WTC11 (cell line): ENCODE measurements at regions not wholly inside any gene's neighbourhood (a gene's known extent, or its start where the extent isn't known, plus 50 kb on each side); places are given as distances from the start of the nearest gene placed in this dataset.

ENCODE experiments used
- CREB1 ChIP-seq: sonication (generic); formaldehyde crosslinking; IDR thresholded peaks from 2 replicates; pipeline ENCODE4 v1.8.0; 2023; ENCODE audit warnings: mild to moderate bottlenecking, missing genetic modification reagents
- CREM ChIP-seq: sonication (generic); formaldehyde crosslinking; IDR thresholded peaks from 2 replicates; pipeline ENCODE4 v1.8.1; 2022; ENCODE audit warnings: mild to moderate bottlenecking, missing genetic modification reagents, moderate library complexity
- CTCF ChIP-seq: fragments of 200-600 bp; IDR thresholded peaks from 2 replicates; pipeline ENCODE4 v1.8.0; 2022; ENCODE audit warnings: antibody characterized with exemption
- FOXJ3 ChIP-seq: sonication (generic); formaldehyde crosslinking; IDR thresholded peaks from 2 replicates; pipeline ENCODE4 v1.9.0; 2021; ENCODE audit warnings: missing genetic modification reagents, mild to moderate bottlenecking, borderline replicate concordance
- FOXP1 ChIP-seq: sonication (generic); formaldehyde crosslinking; IDR thresholded peaks from 2 replicates; pipeline ENCODE4 v1.8.0; 2022; ENCODE audit warnings: missing genetic modification reagents, mild to moderate bottlenecking, moderate library complexity, borderline replicate concordance
- NFYB ChIP-seq: sonication (generic); formaldehyde crosslinking; conservative IDR thresholded peaks from 2 replicates; pipeline ENCODE4 v1.8.0; 2022; ENCODE audit warnings: low read depth, missing genetic modification reagents
- TCF7 ChIP-seq: sonication (generic); formaldehyde crosslinking; IDR thresholded peaks from 2 replicates; pipeline ENCODE4 v1.8.0; 2022; ENCODE audit warnings: mild to moderate bottlenecking, low read depth, missing genetic modification reagents, moderate library complexity
- TEAD1 ChIP-seq: sonication (generic); formaldehyde crosslinking; IDR thresholded peaks from 2 replicates; pipeline ENCODE4 v1.8.0; 2022; ENCODE audit warnings: mild to moderate bottlenecking, missing genetic modification reagents
- TF ChIP-seq, protein P1 (sequence below): sonication (generic); formaldehyde crosslinking; IDR thresholded peaks from 2 replicates; pipeline ENCODE4 v1.8.1; 2023; ENCODE audit warnings: mild to moderate bottlenecking, moderate library complexity, missing genetic modification reagents
- TF ChIP-seq, protein P2 (sequence below): fragments of 250-450 bp; sonication (Bioruptor Pico); IDR thresholded peaks from 2 replicates; pipeline ENCODE4 v2.1.2; 2022; ENCODE audit warnings: mild to moderate bottlenecking, moderate library complexity
- TF ChIP-seq, protein P3 (sequence below): fragments of 250-450 bp; sonication (Bioruptor Pico); conservative IDR thresholded peaks from 2 replicates; pipeline ENCODE4 v1.9.0; 2021; ENCODE audit warnings: mild to moderate bottlenecking

DNA sequence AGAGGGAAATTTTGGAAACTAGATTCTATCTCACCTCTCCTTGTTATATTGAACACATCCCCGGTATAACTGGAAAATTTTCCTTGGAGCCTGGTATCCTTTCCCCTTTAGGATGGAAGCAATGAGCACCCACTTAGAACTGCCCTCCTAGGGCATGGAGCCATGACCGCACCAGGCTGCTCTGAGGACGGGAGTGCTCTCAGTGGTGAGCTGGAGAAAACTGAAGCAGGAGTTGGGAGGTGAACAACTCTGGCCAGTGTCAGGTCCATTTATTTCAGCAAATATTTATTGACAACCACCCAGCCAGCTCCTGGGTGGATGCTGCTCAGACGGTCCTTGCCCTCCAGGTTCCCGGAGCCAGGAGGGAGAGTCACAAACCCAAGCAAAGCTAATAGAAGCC, 278.1 kb downstream of the WDR11 start:
- TF ChIP-seq CTCF: no peak
- TF ChIP-seq FOXJ3 (CRISPR knock-in tag): no peak
- no peak for TF ChIP-seq CREM (CRISPR knock-in tag)
- no peak for TF ChIP-seq NFYB (CRISPR knock-in tag)
- TF ChIP-seq, protein P1, sequence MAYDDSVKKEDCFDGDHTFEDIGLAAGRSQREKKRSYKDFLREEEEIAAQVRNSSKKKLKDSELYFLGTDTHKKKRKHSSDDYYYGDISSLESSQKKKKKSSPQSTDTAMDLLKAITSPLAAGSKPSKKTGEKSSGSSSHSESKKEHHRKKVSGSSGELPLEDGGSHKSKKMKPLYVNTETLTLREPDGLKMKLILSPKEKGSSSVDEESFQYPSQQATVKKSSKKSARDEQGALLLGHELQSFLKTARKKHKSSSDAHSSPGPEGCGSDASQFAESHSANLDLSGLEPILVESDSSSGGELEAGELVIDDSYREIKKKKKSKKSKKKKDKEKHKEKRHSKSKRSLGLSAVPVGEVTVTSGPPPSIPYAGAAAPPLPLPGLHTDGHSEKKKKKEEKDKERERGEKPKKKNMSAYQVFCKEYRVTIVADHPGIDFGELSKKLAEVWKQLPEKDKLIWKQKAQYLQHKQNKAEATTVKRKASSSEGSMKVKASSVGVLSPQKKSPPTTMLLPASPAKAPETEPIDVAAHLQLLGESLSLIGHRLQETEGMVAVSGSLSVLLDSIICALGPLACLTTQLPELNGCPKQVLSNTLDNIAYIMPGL (CRISPR knock-in tag): no peak
- TF ChIP-seq, protein P2, sequence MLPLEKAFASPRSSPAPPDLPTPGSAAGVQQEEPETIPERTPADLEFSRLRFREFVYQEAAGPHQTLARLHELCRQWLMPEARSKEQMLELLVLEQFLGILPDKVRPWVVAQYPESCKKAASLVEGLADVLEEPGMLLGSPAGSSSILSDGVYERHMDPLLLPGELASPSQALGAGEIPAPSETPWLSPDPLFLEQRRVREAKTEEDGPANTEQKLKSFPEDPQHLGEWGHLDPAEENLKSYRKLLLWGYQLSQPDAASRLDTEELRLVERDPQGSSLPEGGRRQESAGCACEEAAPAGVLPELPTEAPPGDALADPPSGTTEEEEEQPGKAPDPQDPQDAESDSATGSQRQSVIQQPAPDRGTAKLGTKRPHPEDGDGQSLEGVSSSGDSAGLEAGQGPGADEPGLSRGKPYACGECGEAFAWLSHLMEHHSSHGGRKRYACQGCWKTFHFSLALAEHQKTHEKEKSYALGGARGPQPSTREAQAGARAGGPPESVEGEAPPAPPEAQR: no peak
- no peak for TF ChIP-seq FOXP1 (CRISPR knock-in tag)
- TF ChIP-seq TEAD1 (CRISPR knock-in tag): no peak
- TF ChIP-seq CREB1 (CRISPR knock-in tag): no peak
- TF ChIP-seq TCF7: no peak
- TF ChIP-seq, protein P3, sequence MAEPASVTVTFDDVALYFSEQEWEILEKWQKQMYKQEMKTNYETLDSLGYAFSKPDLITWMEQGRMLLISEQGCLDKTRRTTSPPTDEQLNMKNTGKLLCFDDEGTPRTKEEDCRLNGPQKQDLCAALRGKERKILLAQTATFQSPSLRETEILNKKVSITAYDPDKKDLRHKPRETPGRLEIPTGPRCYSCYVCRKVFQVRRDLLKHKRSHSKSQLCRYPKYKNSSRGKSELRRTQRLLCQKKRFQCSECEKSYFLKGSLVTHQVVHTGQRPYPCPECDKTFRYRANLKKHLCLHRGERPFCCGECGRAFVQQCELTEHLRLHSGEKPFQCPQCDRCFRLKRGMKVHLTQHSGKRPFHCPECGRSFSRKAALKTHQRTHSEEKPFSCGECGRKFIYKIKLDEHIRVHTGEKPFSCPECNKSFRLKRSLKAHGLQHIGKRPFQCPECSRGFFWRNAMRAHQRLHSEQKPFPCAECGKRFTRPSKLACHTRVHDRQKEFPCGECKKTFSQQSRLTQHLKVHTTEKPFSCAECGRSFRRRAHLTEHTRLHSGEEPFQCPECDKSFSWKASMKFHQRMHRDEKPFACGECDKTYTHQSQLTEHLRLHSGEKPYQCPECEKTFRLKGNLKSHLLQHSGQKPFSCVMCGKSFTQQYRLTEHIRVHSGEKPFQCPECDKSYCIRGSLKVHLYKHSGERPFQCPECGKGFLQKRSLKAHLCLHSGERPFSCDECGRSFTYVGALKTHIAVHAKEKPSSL (CRISPR knock-in tag): no peak
